ENCODE measurements at regions not wholly inside any gene's neighbourhood (a gene's known extent, or its start where the extent isn't known, plus 50 kb on each side); places are given as distances from the start of the nearest gene placed in this dataset.

- H3K27me3 Mint-ChIP-seq (ENCODE audit: low read depth, poor library complexity): peaks cover 13% of the 10 kb centered on the region
- H3K9me3 Mint-ChIP-seq: no peaks in the 10 kb centered on the region
- H3K36me3 Mint-ChIP-seq (ENCODE audit: low read depth): no peaks in the 10 kb centered on the region
- DNase-seq: no peak
- TF ChIP-seq CTCF (IDR thresholded peaks at IDR 0.05): no peak
- no peak overlapping the region for H3K4me3 Mint-ChIP-seq
- H3K27ac Mint-ChIP-seq: no peak overlapping the region
- H3K4me1 Mint-ChIP-seq: peaks cover 56% of the 10 kb centered on the region
These were observed 81.9 kb upstream of the HNF1B start for GRCh38 chr17:37826497-37827430.

- no peak for TF ChIP-seq CTCF (IDR thresholded peaks at IDR 0.05)
- DNase-seq: no peak
- no peak overlapping the region for H3K4me3 Mint-ChIP-seq
- H3K36me3 Mint-ChIP-seq (ENCODE audit: low read depth): no peaks in the 10 kb centered on the region
- no peaks in the 10 kb centered on the region for H3K9me3 Mint-ChIP-seq
- no peak overlapping the region for H3K27ac Mint-ChIP-seq
- peaks cover 13% of the 10 kb centered on the region for H3K27me3 Mint-ChIP-seq (ENCODE audit: low read depth, poor library complexity)
- peaks cover 56% of the 10 kb centered on the region for H3K4me1 Mint-ChIP-seq
These were observed 81.0 kb upstream of the HNF1B start for GRCh38 chr17:37825851-37826250.

GRCh38 chr17:37824534-37825485 lies 80.0 kb upstream of the HNF1B start:
- Mint-ChIP-seq H3K27ac (peak overlapping the region; percentile 20), H3K27me3 (ENCODE audit: low read depth, poor library complexity) (peaks cover 16% of the 10 kb centered on the region), H3K9me3 (no peaks in the 10 kb centered on the region), H3K4me3 (no peak overlapping the region), H3K4me1 (peaks cover 53% of the 10 kb centered on the region), H3K36me3 (ENCODE audit: low read depth) (no peaks in the 10 kb centered on the region)
- DNase-seq: no peak
- no peak for TF ChIP-seq CTCF (IDR thresholded peaks at IDR 0.05)

- no peak overlapping the region for H3K27ac Mint-ChIP-seq
- no peak for TF ChIP-seq CTCF (IDR thresholded peaks at IDR 0.05)
- DNase-seq: no peak
- H3K27me3 Mint-ChIP-seq (ENCODE audit: low read depth, poor library complexity): peaks cover 16% of the 10 kb centered on the region
- no peak overlapping the region for H3K4me3 Mint-ChIP-seq
- no peaks in the 10 kb centered on the region for H3K9me3 Mint-ChIP-seq
- no peaks in the 10 kb centered on the region for H3K36me3 Mint-ChIP-seq (ENCODE audit: low read depth)
- peaks cover 45% of the 10 kb centered on the region for H3K4me1 Mint-ChIP-seq
These were observed 79.1 kb upstream of the HNF1B start for GRCh38 chr17:37823996-37824395.

- Mint-ChIP-seq H3K27ac (no peak overlapping the region), H3K9me3 (no peaks in the 10 kb centered on the region), H3K4me3 (no peak overlapping the region), H3K36me3 (ENCODE audit: low read depth) (no peaks in the 10 kb centered on the region), H3K4me1 (peaks cover 27% of the 10 kb centered on the region), H3K27me3 (ENCODE audit: low read depth, poor library complexity) (peaks cover 16% of the 10 kb centered on the region)
- no peak for DNase-seq
- TF ChIP-seq CTCF (IDR thresholded peaks at IDR 0.05): no peak
These were observed 76.3 kb upstream of the HNF1B start for GRCh38 chr17:37820995-37821713.
